HepG2 (cell line): ENCODE measurements at regions not wholly inside any gene's neighbourhood (a gene's known extent, or its start where the extent isn't known, plus 50 kb on each side); places are given as distances from the start of the nearest gene placed in this dataset.

ENCODE experiments used
- ATAC-seq: fragments of 200-7000 bp; cut with Tn5 transposase; 3 replicates; pipeline ENCODE4 v1.9.1; 2020; ENCODE audit warnings: mild to moderate bottlenecking, moderate library complexity
- BruUV-seq: library from RNA; stranded (reverse); fragments of 400-500 nt; replicated peaks from 2 replicates; lab custom pipeline; 2021; lab: Mats Ljungman, UMichigan
- CTCF ChIA-PET: fragments of 300-600 bp; formaldehyde crosslinking; extraction: SDS; loops from one replicate; lab custom pipeline; 2021; ENCODE audit warnings: low total read pairs, inconsistent platforms, low intra/inter-chr PET ratio; lab: Yijun Ruan, JAX
- POLR2A ChIA-PET: fragments of 350-600 bp; sonication (Branson Sonifier 250); formaldehyde crosslinking; loops from one replicate; lab custom pipeline; 2020; ENCODE audit warnings: antibody characterized with exemption, inconsistent platforms; lab: Yijun Ruan, JAX
- DNase-seq: peaks from one replicate; pipeline ENCODE4 v3.0.0-alpha.2; 2015; ENCODE audit warnings: low spot score
- FAIRE-seq: peaks from 3 replicates; lab custom pipeline; 2011; peaks lifted over from hg19 to GRCh38; lab: Jason Lieb, UNC
- H2AFZ ChIP-seq: one replicate; pipeline ENCODE4 v1.6.1; 2011; ENCODE audit warnings: low read length, inconsistent platforms
- H3K27ac ChIP-seq: fragments of 300-600 bp; 3 replicates; pipeline ENCODE4 v1.8.0; 2011; ENCODE audit warnings: mixed run types, mild to moderate bottlenecking, mixed read lengths, low read length, inconsistent platforms; ENCODE audit not compliant: insufficient read depth; ENCODE audit errors: extremely low read length
- H3K27me3 ChIP-seq, 2 experiments: fragments of 200-600 bp in 1 of 2; 2 replicates in 1 of 2; 3 replicates in 1 of 2; pipeline versions ENCODE4 v1.6.0 to v1.8.0; 2011; ENCODE audit warnings: low read length in 2 of 2, mild to moderate bottlenecking in 2 of 2, moderate library complexity in 2 of 2, inconsistent platforms in 1 of 2; ENCODE audit not compliant: insufficient read depth in 2 of 2, control insufficient read depth in 1 of 2
- H3K36me3 ChIP-seq, 2 experiments: fragments of 200-600 bp in 1 of 2; replicated peaks in 1 of 2; 2 replicates in 1 of 2; 3 replicates in 1 of 2; pipeline versions ENCODE4 v1.5.1 to v1.8.0; 2011; ENCODE audit warnings: low read length in 2 of 2, inconsistent platforms in 1 of 2; ENCODE audit not compliant: insufficient read depth in 2 of 2, control insufficient read depth in 1 of 2
- H3K4me1 ChIP-seq: 2 replicates; pipeline ENCODE4 v1.5.1; 2012; ENCODE audit warnings: low read length, inconsistent platforms; ENCODE audit not compliant: insufficient read depth
- H3K4me2 ChIP-seq: 2 replicates; pipeline ENCODE4 v1.6.0; 2011; ENCODE audit warnings: low read depth, low read length, inconsistent platforms
- H3K4me3 ChIP-seq, 3 experiments: fragments of 200-600 bp in 1 of 3; sonication (generic), shearing (Covaris generic) in 1 of 3; replicated peaks in 1 of 3; 2 replicates each; pipeline ENCODE4 v1.5.1; 2011 to 2016; ENCODE audit warnings: low read length in 3 of 3, inconsistent platforms in 2 of 3, low read depth in 2 of 3, mild to moderate bottlenecking in 2 of 3, control low read depth in 1 of 3, mixed read lengths in 1 of 3; ENCODE audit not compliant: insufficient read depth in 1 of 3
- H3K79me2 ChIP-seq: one replicate; pipeline ENCODE4 v1.6.1; 2011; ENCODE audit warnings: low read length, inconsistent platforms; ENCODE audit not compliant: insufficient read depth
- H3K9ac ChIP-seq: 2 replicates; pipeline ENCODE4 v1.6.0; 2011; ENCODE audit warnings: mild to moderate bottlenecking, low read depth, low read length, inconsistent platforms; ENCODE audit not compliant: insufficient read depth
- H3K9me3 ChIP-seq: 2 replicates; pipeline ENCODE4 v1.5.1; 2012; ENCODE audit warnings: mild to moderate bottlenecking, low read length
- H4K20me1 ChIP-seq: 2 replicates; pipeline ENCODE4 v1.6.0; 2011; ENCODE audit warnings: inconsistent platforms, mild to moderate bottlenecking, low read length, moderate library complexity; ENCODE audit not compliant: insufficient read depth
- DMAP1 ChIP-seq: IDR thresholded peaks from 2 replicates; pipeline ENCODE4 v1.6.1; 2016
- E2F1 ChIP-seq: sonication (generic); formaldehyde crosslinking; IDR thresholded peaks from 2 replicates; pipeline ENCODE4 v1.5.0; 2020; ENCODE audit warnings: missing genetic modification reagents
- FOXP1 ChIP-seq, 2 experiments: fragments of 450-650 bp in 1 of 2; IDR thresholded peaks; 2 replicates each; pipeline ENCODE4 v1.6.1; 2017 to 2018; ENCODE audit warnings: antibody characterized with exemption in 1 of 2
- HMG20A ChIP-seq: IDR thresholded peaks from 2 replicates; pipeline ENCODE4 v1.6.1; 2016; ENCODE audit warnings: borderline replicate concordance
- HOMEZ ChIP-seq: IDR thresholded peaks from 2 replicates; pipeline ENCODE4 v1.6.1; 2016; ENCODE audit warnings: low read depth
- IRF1 ChIP-seq: sonication (generic); formaldehyde crosslinking; IDR thresholded peaks from 2 replicates; pipeline ENCODE4 v1.4.0; 2020; ENCODE audit warnings: low read depth, mild to moderate bottlenecking, missing genetic modification reagents
- PAWR ChIP-seq: sonication (generic); formaldehyde crosslinking; IDR thresholded peaks from 2 replicates; pipeline ENCODE4 v1.4.0; 2020; ENCODE audit warnings: missing genetic modification reagents, mild to moderate bottlenecking, borderline replicate concordance
- SMC3 ChIP-seq: IDR thresholded peaks from 2 replicates; pipeline ENCODE4 v1.6.1; 2011; ENCODE audit warnings: low read length, improper control_type of control experiment
- TERF1 ChIP-seq: sonication (generic); formaldehyde crosslinking; IDR thresholded peaks from 2 replicates; pipeline ENCODE4 v1.8.0; 2022; ENCODE audit warnings: mild to moderate bottlenecking, missing genetic modification reagents, moderate library complexity
- TFE3 ChIP-seq: IDR thresholded peaks from 2 replicates; pipeline ENCODE4 v1.6.1; 2016
- WIZ ChIP-seq: sonication (generic); formaldehyde crosslinking; IDR thresholded peaks from 2 replicates; pipeline ENCODE4 v1.5.1; 2020; ENCODE audit warnings: mild to moderate bottlenecking, missing genetic modification reagents
- ZMYM3 ChIP-seq: sonication (generic); formaldehyde crosslinking; IDR thresholded peaks from 2 replicates; pipeline ENCODE4 v1.5.1; 2020; ENCODE audit warnings: mild to moderate bottlenecking, missing genetic modification reagents
- WGBS: methylation state at CpG from one replicate; pipeline ENCODE4 v1.1.6; 2017; ENCODE audit warnings: low lambda C conversion rate; 5-methylcytosine and 5-hydroxymethylcytosine counted together
- in situ Hi-C: cut with HindIII; loops from 2 replicates; pipeline ENCODE4 v1.10.0; 2017; ENCODE audit warnings: low pct_unique_long_range_greater_than_20kb; ENCODE audit not compliant: extremely low pct_ligation_motif_present
- intact Hi-C: fragments of 100-400 bp; cut with micrococcal nuclease; formaldehyde crosslinking; loops from one replicate; pipeline ENCODE4 v1.10.0; 2022; ENCODE audit not compliant: unreplicated experiment
- TF ChIP-seq, protein P1 (sequence below): sonication (generic); formaldehyde crosslinking; IDR thresholded peaks from 2 replicates; pipeline ENCODE4 v1.5.0; 2020; ENCODE audit warnings: missing genetic modification reagents, mild to moderate bottlenecking, borderline replicate concordance

- TF ChIP-seq, protein P1, sequence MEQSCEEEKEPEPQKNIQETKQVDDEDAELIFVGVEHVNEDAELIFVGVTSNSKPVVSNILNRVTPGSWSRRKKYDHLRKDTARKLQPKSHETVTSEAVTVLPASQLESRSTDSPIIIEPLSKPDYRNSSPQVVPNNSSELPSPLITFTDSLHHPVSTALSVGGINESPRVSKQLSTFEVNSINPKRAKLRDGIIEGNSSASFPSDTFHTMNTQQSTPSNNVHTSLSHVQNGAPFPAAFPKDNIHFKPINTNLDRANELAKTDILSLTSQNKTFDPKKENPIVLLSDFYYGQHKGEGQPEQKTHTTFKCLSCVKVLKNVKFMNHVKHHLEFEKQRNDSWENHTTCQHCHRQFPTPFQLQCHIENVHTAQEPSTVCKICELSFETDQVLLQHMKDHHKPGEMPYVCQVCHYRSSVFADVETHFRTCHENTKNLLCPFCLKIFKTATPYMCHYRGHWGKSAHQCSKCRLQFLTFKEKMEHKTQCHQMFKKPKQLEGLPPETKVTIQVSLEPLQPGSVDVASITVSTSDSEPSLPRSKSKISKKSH (CRISPR knock-in tag): no peak
- no peak for TF ChIP-seq IRF1 (CRISPR knock-in tag)
- no peak for TF ChIP-seq HMG20A (CRISPR knock-in tag)
- TF ChIP-seq, all 625 proteins: peak for 2
Measured at GRCh38 chr2:34387536-34387935, 788.4 kb upstream of the FAM98A start (continued).

- no peaks in the 10 kb centered on the region for H3K36me3 ChIP-seq
- no peak overlapping the region for H3K27ac ChIP-seq
- FAIRE-seq (no peak), DNase-seq (no peak), ATAC-seq (no peak)
- intact Hi-C loops (no loop called here), in situ Hi-C loops (no loop called here)
- no peak overlapping the region for H2AFZ ChIP-seq
- 2% methylated on average over 2 of the region's 2 CpGs for WGBS
- no peak overlapping the region for H3K4me2 ChIP-seq
- no peaks in the 10 kb centered on the region for H3K4me1 ChIP-seq
- no peaks in the 10 kb centered on the region for H4K20me1 ChIP-seq
- no peaks in the 10 kb centered on the region for H3K79me2 ChIP-seq
- no peak overlapping the region for H3K4me3 ChIP-seq
- H3K9me3 ChIP-seq: no peaks in the 10 kb centered on the region
- CTCF ChIA-PET: no interaction called here
- BruUV-seq: no TSS peak
- H3K27me3 ChIP-seq: no peaks in the 10 kb centered on the region
- POLR2A ChIA-PET: no interaction called here
- H3K9ac ChIP-seq: no peak overlapping the region
- no peak for TF ChIP-seq ZMYM3
- no peak for TF ChIP-seq DMAP1 (CRISPR knock-in tag)
- TF ChIP-seq PAWR (CRISPR knock-in tag): no peak
- no peak for TF ChIP-seq FOXP1 (IDR thresholded peaks at IDR 0.05)
- no peak for TF ChIP-seq FOXP1 (CRISPR knock-in tag; IDR thresholded peaks at IDR 0.05)
- TF ChIP-seq TFE3: no peak
- no peak for TF ChIP-seq WIZ (CRISPR knock-in tag)
- no peak for TF ChIP-seq TERF1 (CRISPR knock-in tag)
- TF ChIP-seq HOMEZ (CRISPR knock-in tag): no peak
- no peak for TF ChIP-seq SMC3
- TF ChIP-seq E2F1 (CRISPR knock-in tag): no peak
Measured at GRCh38 chr2:34379586-34379985, 780.5 kb upstream of the FAM98A start.
